ENCODE measurements at regions not wholly inside any gene's neighbourhood (a gene's known extent, or its start where the extent isn't known, plus 50 kb on each side); places are given as distances from the start of the nearest gene placed in this dataset.

GRCh38 chr15:70265466-70265978 lies 167.8 kb upstream of the TLE3 start:
- TF ChIP-seq, protein P1, sequence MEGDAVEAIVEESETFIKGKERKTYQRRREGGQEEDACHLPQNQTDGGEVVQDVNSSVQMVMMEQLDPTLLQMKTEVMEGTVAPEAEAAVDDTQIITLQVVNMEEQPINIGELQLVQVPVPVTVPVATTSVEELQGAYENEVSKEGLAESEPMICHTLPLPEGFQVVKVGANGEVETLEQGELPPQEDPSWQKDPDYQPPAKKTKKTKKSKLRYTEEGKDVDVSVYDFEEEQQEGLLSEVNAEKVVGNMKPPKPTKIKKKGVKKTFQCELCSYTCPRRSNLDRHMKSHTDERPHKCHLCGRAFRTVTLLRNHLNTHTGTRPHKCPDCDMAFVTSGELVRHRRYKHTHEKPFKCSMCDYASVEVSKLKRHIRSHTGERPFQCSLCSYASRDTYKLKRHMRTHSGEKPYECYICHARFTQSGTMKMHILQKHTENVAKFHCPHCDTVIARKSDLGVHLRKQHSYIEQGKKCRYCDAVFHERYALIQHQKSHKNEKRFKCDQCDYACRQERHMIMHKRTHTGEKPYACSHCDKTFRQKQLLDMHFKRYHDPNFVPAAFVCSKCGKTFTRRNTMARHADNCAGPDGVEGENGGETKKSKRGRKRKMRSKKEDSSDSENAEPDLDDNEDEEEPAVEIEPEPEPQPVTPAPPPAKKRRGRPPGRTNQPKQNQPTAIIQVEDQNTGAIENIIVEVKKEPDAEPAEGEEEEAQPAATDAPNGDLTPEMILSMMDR (IDR thresholded peaks at IDR 0.05): peak in 2 of 3 experiments; percentile 22 to 31
- TF ChIP-seq EP300 (IDR thresholded peaks at IDR 0.05): no peak
- TF ChIP-seq POLR2AphosphoS5 (IDR thresholded peaks at IDR 0.05): no peak
- TF ChIP-seq POLR2A (IDR thresholded peaks at IDR 0.05; ENCODE audit: low read depth): no peak
